PFSK-1 (cell line): ENCODE measurements at regions not wholly inside any gene's neighbourhood (a gene's known extent, or its start where the extent isn't known, plus 50 kb on each side); places are given as distances from the start of the nearest gene placed in this dataset.

Experiments
- FOXP2 ChIP-seq: optimal IDR thresholded peaks from 2 replicates; pipeline ENCODE3; 2011; ENCODE audit warnings: borderline replicate concordance, control low read depth, inconsistent platforms; ENCODE audit not compliant: insufficient read depth; ENCODE audit errors: extremely low read length, extremely low read depth
- POLR2AphosphoS5 ChIP-seq: IDR thresholded peaks from 2 replicates; pipeline ENCODE4 v1.6.1; 2012; ENCODE audit warnings: low read depth, mild to moderate bottlenecking, control low read depth, low read length, moderate library complexity
- SIN3A ChIP-seq: IDR thresholded peaks from 2 replicates; pipeline ENCODE4 v1.6.1; 2012; ENCODE audit warnings: mild to moderate bottlenecking, low read length, moderate library complexity, borderline replicate concordance; ENCODE audit not compliant: insufficient read depth
- TAF1 ChIP-seq: IDR thresholded peaks from 2 replicates; pipeline ENCODE4 v1.6.1; 2012; ENCODE audit warnings: low read length, control low read depth, borderline replicate concordance; ENCODE audit not compliant: insufficient read depth
- TF ChIP-seq, protein P1 (sequence below), 2 experiments: IDR thresholded peaks; 2 replicates each; pipeline versions ENCODE4 v1.6.1 to v1.8.0; 2011 to 2012; ENCODE audit warnings: low read depth in 2 of 2, low read length in 2 of 2, control low read depth in 1 of 2, inconsistent platforms in 1 of 2, mild to moderate bottlenecking in 1 of 2, moderate library complexity in 1 of 2; ENCODE audit not compliant: insufficient read depth in 1 of 2

DNA sequence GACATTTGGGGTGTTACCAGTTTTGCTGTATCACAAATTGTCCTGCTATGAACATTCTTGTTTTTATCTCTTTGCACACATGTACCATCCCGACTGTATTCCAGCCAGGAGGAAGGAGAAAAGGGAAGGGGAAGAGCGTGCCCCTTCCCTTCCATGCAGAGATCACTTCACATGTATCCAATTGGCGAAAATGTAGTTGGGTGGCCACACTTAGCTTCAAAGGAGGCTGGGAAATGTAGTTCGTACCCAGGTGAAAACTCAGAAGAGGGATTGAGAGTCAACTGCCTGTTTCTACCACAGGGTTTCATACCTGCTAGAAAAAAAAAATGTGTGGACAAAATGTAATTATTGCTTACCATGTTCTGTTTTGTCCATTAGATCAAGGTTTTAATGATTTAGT lies 189.1 kb upstream of the PELI2 start:
- no peak for TF ChIP-seq TAF1
- no peak for TF ChIP-seq FOXP2
- TF ChIP-seq SIN3A: no peak
- no peak for TF ChIP-seq POLR2AphosphoS5
- TF ChIP-seq, protein P1, sequence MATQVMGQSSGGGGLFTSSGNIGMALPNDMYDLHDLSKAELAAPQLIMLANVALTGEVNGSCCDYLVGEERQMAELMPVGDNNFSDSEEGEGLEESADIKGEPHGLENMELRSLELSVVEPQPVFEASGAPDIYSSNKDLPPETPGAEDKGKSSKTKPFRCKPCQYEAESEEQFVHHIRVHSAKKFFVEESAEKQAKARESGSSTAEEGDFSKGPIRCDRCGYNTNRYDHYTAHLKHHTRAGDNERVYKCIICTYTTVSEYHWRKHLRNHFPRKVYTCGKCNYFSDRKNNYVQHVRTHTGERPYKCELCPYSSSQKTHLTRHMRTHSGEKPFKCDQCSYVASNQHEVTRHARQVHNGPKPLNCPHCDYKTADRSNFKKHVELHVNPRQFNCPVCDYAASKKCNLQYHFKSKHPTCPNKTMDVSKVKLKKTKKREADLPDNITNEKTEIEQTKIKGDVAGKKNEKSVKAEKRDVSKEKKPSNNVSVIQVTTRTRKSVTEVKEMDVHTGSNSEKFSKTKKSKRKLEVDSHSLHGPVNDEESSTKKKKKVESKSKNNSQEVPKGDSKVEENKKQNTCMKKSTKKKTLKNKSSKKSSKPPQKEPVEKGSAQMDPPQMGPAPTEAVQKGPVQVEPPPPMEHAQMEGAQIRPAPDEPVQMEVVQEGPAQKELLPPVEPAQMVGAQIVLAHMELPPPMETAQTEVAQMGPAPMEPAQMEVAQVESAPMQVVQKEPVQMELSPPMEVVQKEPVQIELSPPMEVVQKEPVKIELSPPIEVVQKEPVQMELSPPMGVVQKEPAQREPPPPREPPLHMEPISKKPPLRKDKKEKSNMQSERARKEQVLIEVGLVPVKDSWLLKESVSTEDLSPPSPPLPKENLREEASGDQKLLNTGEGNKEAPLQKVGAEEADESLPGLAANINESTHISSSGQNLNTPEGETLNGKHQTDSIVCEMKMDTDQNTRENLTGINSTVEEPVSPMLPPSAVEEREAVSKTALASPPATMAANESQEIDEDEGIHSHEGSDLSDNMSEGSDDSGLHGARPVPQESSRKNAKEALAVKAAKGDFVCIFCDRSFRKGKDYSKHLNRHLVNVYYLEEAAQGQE (IDR thresholded peaks at IDR 0.05; ENCODE audit: insufficient read depth in 1 of 2, low read depth in 2 of 2, low read length in 2 of 2): no peak

GRCh38 chr14:55930016-55930784 lies 188.0 kb upstream of the PELI2 start:
- TF ChIP-seq TAF1 (no peak), SIN3A (no peak), FOXP2 (no peak), POLR2AphosphoS5 (no peak)
- TF ChIP-seq, protein P1 (IDR thresholded peaks at IDR 0.05; ENCODE audit: insufficient read depth in 1 of 2, low read depth in 2 of 2, low read length in 2 of 2): no peak

GRCh38 chr14:55936691-55937090 lies 181.5 kb upstream of the PELI2 start:
- no peak for TF ChIP-seq TAF1
- no peak for TF ChIP-seq SIN3A
- no peak for TF ChIP-seq FOXP2
- TF ChIP-seq POLR2AphosphoS5: no peak
- TF ChIP-seq, protein P1 (IDR thresholded peaks at IDR 0.05; ENCODE audit: insufficient read depth in 1 of 2, low read depth in 2 of 2, low read length in 2 of 2): no peak

DNA sequence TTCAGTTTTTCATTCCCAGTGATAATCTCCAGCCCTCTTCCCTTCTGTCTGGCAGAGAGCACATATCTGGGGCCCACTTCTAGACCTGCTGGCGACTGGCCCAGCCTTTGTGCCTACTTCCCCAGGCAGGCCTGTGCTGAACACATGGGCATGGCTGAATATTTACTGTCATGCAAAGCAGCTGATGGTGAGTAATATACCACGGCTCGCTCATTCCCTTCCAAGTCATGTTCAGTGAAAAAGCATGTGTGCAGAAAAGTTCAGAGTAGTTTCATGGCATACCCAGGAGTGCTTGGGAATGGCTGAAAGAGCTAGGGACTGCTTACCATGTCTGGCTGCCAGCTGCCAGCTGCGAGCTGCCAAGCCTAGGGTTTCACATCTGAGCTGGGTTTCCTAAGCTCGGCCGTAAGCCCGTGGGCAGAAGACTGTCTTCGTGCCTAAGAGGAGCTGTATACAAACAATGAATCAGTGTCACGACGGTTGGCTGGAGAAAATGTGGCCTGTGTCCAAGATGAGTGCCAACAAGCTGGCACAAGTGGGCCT lies 179.9 kb upstream of the PELI2 start:
- no peak for TF ChIP-seq TAF1
- TF ChIP-seq POLR2AphosphoS5: no peak
- TF ChIP-seq, protein P1 (IDR thresholded peaks at IDR 0.05; ENCODE audit: insufficient read depth in 1 of 2, low read depth in 2 of 2, low read length in 2 of 2): no peak
- TF ChIP-seq FOXP2: no peak
- no peak for TF ChIP-seq SIN3A
